HG02981 (cell line): ENCODE measurements at regions not wholly inside any gene's neighbourhood (a gene's known extent, or its start where the extent isn't known, plus 50 kb on each side); places are given as distances from the start of the nearest gene placed in this dataset.

ENCODE experiments used
- ATAC-seq: cut with Tn5 transposase; IDR thresholded peaks from one replicate; pipeline ENCODE4 v1.9.1; 2021; ENCODE audit warnings: mild to moderate bottlenecking, moderate library complexity; ENCODE audit not compliant: unreplicated experiment

DNA sequence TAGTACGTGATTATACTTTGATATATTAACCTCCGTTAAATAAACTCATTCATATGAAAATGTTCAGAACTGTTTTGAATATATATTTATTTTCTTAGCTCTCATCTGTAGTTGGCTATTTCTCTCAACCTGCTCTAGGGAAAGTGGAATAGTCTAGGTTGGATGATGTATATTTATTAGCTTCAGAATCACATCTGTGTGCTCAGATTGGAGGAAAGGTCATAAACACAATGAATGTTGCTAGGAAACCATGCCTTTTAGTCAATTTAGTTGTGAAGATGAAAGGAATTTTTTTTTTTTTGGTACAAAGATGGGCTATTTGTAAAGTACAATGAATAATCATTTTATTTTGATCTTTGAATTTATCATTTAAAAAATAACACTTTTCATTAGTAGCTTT lies 439.1 kb downstream of the FOXG1 start:
- no peak for ATAC-seq

DNA sequence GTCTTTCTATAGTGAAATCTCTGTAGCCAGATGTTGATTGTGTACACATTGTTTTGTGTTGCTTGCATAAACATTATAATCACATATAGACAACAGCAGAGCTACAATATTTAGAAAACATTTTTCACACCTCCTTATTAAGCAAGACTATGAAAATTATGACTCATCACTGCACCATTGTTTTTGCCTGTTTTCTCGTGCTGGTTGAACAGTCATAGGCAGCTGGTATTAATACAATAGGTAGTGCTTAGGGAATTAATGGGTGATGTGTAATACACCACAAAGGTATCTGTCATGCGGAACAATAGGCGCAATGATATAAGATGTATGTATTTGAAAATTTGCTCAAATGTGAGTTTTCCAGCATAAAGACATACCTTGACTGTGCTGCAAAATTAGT lies 449.3 kb downstream of the FOXG1 start:
- no peak for ATAC-seq

DNA sequence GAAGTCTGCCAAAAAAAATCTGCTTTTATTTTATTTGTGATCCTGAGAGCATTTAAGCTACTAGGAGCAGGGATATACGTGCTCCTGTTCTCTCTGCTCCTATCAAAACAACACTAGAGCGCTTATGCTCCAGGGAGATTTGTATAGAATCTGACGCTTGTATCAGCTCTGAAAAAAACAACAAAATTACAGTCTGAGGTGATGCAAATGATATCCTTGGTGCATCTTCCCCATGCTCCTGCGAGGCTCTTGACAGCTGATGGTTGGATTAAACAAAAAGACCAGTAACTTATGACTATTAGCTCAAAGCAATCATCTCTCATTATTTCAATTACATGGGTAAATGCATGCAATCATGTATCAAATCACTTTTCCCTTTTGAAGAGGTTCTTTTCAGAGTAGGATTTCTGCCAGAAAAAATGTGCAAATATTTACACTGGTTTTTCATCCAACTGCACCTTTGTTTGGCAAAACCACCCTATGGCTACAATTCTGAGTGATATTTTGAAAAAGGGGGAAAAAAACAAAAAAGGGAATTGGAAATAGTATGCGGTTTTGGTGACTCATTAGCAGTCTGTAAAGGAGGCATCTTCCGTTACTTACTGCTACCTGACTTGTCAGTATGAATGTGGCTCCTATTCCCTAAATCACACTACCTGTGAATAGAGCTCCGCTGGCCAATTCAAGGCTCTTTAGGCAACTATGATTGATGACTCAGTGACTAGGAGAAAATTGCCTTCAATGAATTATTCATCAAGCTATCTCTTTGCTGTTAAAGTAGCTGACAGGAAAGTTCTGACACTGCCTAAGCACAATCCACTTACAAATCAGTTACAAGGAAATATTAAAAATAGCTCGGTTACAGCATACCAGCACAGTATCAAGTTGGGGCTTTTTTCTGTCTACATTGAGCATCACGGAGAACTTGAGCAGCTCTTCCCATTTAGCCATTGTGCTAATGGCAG lies 450.0 kb downstream of the FOXG1 start:
- ATAC-seq, result no peak

DNA sequence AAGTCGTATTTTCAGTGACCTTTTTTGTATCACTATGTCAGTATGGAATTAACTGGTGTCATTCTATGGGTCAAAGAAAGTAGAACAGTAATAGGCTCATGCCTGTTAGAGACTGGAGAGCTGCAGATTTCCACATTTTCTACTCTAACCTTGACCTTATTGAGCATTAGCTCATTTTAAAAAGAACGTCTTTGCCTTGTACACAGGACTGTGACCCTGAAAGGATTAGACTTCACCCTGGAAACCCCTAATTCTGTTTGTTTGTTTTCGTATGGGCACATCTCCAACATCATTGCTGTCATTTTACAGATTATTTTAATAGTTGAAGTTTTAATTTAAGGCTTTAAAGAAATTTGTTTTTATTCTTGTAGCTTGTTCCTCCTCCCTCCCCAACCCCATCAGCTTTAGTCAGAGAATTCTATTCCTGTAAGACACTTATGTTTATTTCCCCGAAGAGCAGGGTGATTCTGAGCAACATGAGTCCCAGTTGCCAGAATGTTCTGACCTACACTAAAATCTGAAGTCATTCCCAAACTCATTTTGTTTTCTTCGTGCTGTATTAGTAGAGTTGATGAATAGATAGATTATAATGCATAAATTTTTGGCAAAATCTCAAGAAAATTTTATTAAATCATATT lies 451.3 kb downstream of the FOXG1 start:
- no peak for ATAC-seq

DNA sequence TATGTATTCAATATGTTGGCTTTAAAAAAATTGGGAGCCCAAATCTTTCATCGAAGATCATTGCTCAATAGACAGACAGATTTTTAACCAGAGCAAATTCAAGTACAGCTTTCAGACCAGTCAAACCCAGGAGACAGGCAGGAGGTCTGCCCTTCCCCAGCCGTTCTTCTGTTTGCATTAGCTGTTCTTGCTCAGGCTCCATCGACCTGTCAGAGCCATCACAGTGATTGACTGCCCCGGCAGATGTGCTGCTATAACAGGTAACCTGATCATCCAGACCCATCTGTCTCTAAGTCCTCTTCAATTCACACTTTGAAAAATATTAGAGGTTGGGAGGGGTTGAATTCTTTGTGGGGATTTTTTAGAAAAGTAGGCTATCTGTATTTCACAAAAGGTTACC lies 453.5 kb downstream of the FOXG1 start:
- ATAC-seq, result no peak

DNA sequence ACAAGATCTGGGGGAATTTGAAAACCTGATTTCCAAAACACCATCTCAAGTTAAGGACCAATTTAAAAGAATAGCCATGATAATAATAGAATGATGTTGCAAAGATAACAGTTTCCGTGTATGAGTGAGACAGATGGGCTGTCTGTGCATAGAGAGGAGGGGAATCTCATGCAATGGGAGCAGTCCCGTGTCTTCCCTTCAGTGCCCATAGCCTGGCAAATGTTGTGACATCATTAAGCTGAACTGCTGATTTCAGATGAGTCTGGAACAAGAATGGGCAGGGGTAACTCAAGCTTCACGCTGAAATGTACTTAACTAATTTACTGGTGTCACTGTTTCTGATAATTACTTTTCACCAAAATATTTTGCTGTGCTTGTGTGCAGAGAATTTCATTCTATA lies 454.0 kb downstream of the FOXG1 start:
- no peak for ATAC-seq

DNA sequence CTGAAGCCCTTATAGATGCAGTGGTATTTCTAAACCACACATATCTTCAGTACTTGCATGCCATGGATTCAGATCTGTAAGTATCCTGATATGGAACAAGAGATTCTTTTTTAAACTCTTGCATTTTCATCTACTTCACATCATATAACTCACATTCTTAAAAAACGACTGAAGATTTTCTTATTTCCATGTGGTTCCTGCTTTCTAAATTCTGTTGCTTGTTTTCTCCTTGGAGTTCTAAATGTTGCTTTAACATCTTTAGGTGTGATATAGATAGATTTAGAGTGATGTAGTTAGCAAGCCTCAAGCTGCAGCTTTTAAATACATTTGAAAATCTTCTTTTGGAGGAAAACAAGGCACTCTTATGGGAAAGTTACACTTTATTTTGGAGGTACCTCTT lies 455.4 kb downstream of the FOXG1 start:
- ATAC-seq, result no peak

DNA sequence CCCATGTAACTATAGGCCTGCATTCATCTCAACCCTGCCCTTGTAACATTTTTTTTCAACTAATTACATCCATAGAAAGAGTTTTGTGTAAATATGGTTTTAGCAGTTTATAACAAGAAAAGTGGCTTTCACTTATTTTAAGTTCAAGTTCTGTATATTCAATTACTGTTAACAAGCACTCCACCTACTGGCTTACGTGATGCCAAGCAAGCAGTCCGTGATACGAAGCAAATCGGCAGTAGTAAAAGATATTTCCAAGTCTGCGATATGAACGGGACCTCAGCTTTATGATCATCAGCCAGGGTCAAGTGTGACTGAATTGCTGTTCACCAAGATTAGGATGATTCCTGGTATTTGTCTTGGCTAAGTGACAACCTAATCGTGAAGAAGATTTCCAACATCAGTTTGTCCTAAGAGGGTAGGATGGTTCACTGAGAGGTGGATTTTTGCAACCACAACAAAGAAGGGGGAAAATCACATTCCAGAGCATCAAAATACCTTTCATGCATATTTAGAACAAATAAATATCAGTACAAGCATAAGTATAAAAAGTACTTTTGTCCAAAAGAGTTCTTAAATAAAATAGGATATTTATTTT lies 456.2 kb downstream of the FOXG1 start:
- ATAC-seq, result no peak

DNA sequence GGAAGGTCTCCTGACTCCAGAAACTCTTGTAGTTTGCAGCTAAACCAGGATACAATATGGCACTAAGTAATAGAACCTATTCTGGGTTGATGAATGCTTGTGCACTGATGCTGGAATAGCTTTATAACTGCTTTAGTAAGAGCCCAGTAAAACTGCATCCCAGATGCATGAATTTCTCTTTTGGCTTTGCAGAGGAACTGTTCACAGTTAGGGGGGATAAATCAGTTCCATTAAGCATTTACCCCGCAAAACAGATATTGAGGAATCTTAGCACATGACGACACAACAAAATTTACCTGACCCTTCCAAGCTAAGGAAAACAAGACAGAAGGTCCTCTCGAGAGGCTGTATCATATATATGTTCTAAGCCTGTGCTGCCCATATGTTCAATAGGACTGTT lies 457.4 kb downstream of the FOXG1 start:
- no peak for ATAC-seq

DNA sequence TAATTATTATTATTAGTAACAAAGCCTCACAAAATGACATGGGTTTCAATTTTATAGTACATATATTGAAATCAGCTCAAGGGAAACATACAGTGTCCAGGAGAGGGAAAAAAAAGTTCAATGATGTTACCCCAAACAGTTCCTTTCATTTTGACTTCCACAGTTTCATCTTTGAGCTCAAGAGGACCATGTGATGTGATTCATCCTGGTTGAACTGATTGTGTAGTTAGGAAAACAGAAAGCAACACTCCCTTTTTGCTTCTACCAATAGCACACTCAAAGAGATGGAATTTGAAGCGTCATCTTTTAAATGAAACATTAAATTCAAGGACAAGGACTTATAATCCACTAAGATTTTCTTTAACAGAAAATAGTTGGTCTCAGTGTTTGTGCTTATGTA lies 461.0 kb downstream of the FOXG1 start:
- ATAC-seq, result no peak

DNA sequence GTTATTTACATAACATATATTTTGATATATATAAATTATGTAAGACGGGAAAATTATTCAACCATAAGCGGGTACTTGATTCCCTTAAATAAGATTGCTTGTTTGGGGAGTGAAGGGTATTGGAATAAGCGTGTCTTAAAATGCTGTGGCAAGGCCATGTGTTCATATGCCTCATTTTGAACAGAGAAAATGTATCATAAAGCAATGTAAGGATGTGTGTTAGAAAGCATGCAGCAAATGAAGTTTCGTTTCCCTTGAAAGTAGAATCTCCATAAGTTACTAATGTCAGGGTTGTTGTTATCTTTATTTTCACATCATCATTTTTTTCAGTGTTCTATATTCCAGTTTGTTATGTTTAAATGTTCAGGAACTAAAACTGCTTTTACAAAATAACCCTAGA lies 465.6 kb downstream of the FOXG1 start:
- no peak for ATAC-seq

DNA sequence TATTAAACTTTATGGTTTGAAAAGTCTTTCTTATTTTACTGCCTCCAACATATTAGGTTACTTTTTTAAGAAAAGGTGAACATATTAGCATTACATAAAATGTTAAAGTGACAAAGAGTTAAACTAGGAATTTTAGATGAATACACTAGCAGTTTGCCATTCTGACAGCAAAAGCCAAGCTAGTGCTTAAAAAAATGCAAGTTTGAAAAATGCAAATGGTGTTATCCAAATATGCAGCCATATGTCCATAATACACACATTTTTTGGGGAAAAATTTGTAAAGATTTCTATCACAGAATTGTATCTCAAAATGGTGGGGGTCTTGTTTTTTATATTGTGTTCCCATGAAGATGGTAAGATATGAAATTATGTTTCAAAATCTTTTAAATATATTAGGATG lies 466.1 kb downstream of the FOXG1 start:
- no peak for ATAC-seq

DNA sequence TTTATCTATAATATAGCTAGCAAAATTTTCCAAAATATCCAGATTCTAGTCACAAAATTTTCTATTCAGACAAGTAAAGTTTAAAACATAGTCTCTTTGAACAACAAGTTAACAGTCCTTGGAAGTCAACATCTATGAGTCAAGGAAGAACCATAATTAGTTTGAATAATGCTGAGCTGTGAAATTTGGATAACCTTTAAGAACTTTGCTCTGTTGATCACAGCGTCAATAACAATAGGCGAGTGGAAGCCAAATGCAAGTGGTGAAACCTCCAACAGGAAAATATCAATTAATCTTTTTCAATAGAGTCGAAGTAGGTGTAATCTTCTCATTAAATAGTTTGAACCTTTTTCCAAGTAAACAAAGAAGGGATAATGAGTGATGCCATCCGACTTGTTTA lies 466.6 kb downstream of the FOXG1 start:
- ATAC-seq, result no peak

DNA sequence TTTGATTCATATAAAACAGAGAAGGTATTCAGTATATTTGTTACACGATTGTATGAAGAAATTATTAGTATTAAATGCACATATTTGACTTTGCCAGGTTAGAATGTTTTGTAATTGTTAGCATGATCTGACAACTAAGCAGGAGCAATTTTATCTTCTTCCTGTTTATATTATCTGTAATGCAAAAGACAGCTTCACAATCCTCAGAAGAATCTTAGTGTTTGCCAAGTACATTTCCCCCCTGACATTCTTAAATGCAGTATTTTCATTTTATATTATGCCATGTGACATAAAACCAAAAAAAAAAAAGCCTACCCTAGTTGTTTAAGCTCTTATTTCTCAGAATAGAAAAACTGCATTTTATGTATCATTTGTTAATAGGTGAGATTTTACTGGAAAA lies 469.4 kb downstream of the FOXG1 start:
- no peak for ATAC-seq

DNA sequence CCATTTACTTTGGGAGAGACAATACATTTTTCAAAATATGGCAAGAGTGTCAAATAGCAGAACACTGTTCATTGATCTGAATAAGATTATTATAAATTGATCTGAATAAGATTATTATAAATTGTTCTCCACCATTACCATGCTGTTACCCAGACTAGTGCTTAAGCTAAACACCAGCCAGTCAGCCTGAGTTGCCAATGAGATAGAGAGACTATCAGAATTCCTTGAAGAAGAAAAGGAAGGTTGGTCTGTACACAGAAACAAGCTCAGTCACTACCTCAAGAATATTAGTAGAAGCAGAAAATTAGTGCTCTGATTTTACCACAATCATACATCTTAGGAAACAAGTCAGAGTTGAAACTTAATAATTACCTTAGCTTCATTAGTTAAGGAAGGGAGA lies 469.8 kb downstream of the FOXG1 start:
- no peak for ATAC-seq

DNA sequence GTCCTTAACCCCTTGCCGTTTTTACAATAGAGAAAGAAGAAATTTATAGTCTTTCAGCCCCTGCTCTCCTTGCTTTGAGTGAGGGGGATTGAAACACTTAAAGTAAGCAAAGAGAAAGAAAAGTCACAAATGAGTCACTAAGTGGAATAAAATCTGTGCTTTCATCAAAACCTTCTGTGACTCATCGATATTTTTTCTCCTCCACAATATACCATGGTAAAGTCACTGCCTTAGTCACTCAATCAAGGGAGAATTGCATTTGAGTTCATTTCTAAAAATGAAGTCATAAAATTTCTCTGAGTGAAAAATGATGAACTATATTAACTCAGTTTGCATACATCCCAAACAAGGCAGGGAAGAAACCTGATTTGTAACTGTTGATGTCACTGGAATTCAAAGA lies 470.3 kb downstream of the FOXG1 start:
- ATAC-seq, result no peak

DNA sequence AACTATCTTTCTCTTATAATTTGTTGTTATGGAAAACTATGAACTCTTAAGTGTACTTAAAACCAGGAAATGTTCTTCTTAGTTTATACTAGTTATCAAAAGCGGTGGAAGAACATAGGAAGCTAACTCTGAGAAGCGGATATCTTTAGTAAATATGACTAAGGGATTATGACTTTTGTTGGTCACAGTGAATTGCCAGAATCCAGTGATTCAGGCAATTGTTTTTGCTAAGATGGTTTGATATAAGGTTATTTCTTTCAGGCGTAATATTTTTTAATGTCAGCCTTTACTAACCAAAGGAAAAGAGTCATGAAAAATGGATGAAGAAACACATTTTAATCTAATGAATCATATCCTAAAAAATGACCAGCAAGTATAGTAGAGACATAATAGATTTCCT lies 473.5 kb downstream of the FOXG1 start:
- ATAC-seq, result no peak

DNA sequence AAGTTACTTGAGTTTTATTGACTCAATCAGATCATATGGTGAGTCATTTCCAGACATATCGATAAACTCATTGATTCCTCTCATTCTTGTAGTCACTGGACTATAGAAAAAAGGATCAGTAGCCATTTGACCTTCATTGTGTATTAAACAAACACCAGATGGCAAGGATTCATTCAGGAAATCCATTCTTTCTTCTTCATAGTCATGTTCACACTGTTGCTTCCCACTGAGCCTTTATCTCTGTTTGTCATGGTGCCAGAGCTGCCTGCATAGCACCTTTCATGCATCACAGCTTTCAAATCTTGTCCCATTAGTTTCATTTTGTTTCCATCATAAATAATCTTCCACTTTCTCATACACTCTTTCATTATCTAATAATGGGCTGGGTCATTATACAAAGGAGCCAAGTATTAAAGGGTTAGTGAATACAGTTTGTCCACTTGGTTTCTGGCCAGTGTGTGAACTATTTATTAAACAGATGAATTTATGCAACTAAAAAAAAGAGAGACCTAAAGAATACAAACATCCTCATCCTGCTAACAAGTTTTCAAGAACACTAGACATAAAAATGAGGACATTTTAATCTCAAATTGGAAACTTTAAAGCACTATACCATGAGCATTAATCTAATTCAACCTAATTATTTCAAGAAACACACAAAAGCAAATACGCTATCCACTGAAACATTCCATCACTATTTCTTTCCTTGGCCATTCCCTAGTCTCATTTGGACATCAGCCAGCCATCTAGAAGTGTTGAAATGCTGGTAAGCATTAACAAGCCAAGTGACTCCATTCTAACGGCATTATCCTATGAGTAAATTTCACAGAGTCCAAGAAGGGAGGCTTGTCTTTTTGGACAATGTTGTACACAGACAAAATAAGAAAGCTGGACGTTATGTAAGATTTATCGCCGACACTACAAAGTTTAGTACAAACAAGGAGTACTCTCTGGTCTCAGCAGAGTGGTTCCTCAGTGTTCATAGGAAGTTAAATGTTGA lies 476.5 kb downstream of the FOXG1 start:
- no peak for ATAC-seq

DNA sequence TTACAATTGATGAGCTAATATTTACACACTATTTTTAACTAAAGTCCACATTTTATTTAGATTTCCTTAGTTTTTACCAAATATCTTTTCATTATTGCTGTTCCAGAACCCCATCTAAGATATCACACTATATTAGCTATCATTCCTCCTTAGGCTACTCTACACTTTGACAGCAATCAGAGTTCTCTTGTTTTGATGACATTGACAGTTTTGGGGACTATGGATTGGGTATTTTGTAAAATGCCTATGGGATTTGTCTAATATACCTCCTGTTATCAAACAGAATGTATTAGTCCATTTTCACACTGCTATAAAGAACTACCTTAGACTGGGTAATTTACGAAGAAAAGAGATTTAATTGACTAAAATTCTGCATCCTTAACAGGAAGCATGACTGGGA lies 489.1 kb downstream of the FOXG1 start:
- no peak for ATAC-seq

DNA sequence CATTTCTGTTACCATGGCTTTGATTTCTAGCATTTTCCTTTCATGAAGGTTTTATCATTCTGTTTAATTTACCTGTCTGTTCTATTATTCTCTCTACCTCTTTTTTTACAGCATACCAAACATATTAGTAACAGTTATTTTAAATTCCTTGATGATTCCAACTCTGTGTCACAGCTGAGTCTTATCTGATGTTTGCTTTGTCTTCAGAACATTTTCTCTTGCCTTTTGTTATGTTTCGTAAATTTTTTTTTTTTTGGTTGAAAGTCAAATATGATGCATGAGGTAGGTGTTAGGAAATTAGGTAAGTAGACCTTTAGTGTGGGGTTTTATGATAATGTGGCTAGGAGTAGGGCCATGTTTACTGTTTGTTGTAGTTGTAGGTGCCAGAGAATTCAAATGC lies 496.4 kb downstream of the FOXG1 start:
- no peak for ATAC-seq

DNA sequence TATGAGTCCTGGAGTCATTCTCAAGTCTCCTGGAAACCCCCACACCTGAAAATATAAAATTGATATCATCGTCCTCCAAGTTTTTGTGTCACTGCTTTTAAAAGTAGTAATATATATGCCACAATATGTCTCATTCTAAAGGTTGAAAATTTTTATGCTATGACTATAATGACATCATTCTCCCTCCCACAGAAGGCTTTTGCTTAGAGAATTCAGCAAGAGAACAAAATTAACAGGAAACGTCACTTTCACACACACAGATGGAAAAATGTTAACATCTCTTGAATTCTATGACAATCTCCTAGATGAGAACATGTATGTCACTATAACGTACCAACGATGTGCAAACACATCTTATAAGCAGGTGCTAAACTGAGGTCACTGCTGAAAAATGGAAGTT lies 498.3 kb downstream of the FOXG1 start:
- no peak for ATAC-seq
